Panc1 (cell line): ENCODE measurements at regions not wholly inside any gene's neighbourhood (a gene's known extent, or its start where the extent isn't known, plus 50 kb on each side); places are given as distances from the start of the nearest gene placed in this dataset.
"Not testable (repeated sequence)": the region's sequence is repeated elsewhere in the genome, so short reads cannot be mapped to it uniquely, and the experiment has no call there.

Source experiments
- CTCF ChIP-seq: fragments of 450-650 bp; IDR thresholded peaks from 2 replicates; pipeline ENCODE4 v1.5.1; 2017; ENCODE audit warnings: mild to moderate bottlenecking
- POLR2AphosphoS5 ChIP-seq: IDR thresholded peaks from 2 replicates; pipeline ENCODE4 v1.6.1; 2012; ENCODE audit warnings: mild to moderate bottlenecking, low read depth, low read length, moderate library complexity
- REST ChIP-seq, 2 experiments: IDR thresholded peaks; 2 replicates each; pipeline ENCODE4 v1.6.1; 2011 to 2012; ENCODE audit warnings: low read depth in 2 of 2, control low read depth in 1 of 2, low read length in 1 of 2, mild to moderate bottlenecking in 1 of 2, moderate library complexity in 1 of 2; ENCODE audit not compliant: insufficient read depth in 1 of 2
- SIN3A ChIP-seq: IDR thresholded peaks from 2 replicates; pipeline ENCODE4 v1.6.1; 2012; ENCODE audit warnings: low read depth, mild to moderate bottlenecking, low read length, moderate library complexity, borderline replicate concordance; ENCODE audit not compliant: insufficient read depth

- not testable (repeated sequence) for TF ChIP-seq SIN3A; CTCF; POLR2AphosphoS5; REST (IDR thresholded peaks at IDR 0.05; ENCODE audit: insufficient read depth in 1 of 2, low read depth in 2 of 2, low read length in 1 of 2)
Observed at GRCh38 chr16:15305889-15306288, 72.2 kb downstream of the NPIPA5 start.
